DND-41 (cell line): ENCODE measurements at regions not wholly inside any gene's neighbourhood (a gene's known extent, or its start where the extent isn't known, plus 50 kb on each side); places are given as distances from the start of the nearest gene placed in this dataset.

Source experiments
- CTCF ChIP-seq: IDR thresholded peaks from 2 replicates; pipeline ENCODE4 v1.5.1; 2012; ENCODE audit warnings: borderline replicate concordance, low read length, moderate library complexity, mild to moderate bottlenecking; ENCODE audit not compliant: poor library complexity, severe bottlenecking; ENCODE audit errors: extremely low read depth
- EZH2 ChIP-seq: IDR thresholded peaks from 3 replicates; pipeline ENCODE4 v1.6.1; 2012; ENCODE audit warnings: borderline replicate concordance, low read depth, mild to moderate bottlenecking, moderate library complexity, low read length, inconsistent platforms; ENCODE audit not compliant: severe bottlenecking

DNA sequence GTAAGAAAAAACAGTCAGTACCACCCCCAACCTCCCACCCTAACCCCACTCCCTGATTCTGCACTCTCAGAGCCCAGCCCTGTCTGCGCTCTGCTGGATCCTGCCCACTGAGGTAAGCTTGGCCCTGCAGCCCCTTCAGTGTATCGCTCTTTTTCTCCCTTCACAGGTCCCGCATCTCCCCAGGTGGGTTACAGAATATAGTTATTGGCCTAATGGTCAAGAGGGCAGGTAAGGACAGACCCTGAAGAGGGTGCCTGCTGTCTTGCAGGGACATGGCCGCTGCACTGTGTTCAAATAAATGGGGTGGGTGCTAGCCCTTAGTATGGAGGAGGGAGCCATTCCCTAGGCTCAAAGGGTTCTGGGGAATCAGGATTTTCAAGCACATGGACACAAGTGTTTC is 135.7 kb downstream of the ADSS2 start:
- TF ChIP-seq CTCF (no peak), EZH2 (no peak)
